Muscle layer of duodenum (tissue), 2 donors: ENCODE measurements at regions not wholly inside any gene's neighbourhood (a gene's known extent, or its start where the extent isn't known, plus 50 kb on each side); places are given as distances from the start of the nearest gene placed in this dataset.

Source experiments
- H3K27ac ChIP-seq: one replicate; pipeline ENCODE4 v1.7.0; 2013; ENCODE audit warnings: mild to moderate bottlenecking, low read length
- H3K27me3 ChIP-seq: one replicate; pipeline ENCODE4 v1.7.0; 2013; ENCODE audit warnings: low read depth, mild to moderate bottlenecking, control low read depth, low read length
- H3K36me3 ChIP-seq, 2 donors: one replicate each; pipeline ENCODE4 v1.7.0; 2013; ENCODE audit warnings: low read length in 2 of 2, control low read depth in 1 of 2, mild to moderate bottlenecking in 1 of 2; ENCODE audit not compliant: insufficient read depth in 2 of 2, control insufficient read depth in 1 of 2
- H3K4me1 ChIP-seq, 2 donors: one replicate each; pipeline ENCODE4 v1.7.0; 2013; ENCODE audit warnings: low read length in 2 of 2, mild to moderate bottlenecking in 2 of 2, control low read depth in 1 of 2, moderate library complexity in 1 of 2; ENCODE audit not compliant: insufficient read depth in 2 of 2, control insufficient read depth in 1 of 2
- H3K4me3 ChIP-seq, 2 donors: one replicate each; pipeline ENCODE4 v1.7.0; 2013; ENCODE audit warnings: low read length in 2 of 2, low read depth in 1 of 2, mild to moderate bottlenecking in 1 of 2
- H3K9me3 ChIP-seq, 2 donors: one replicate each; pipeline ENCODE4 v1.7.0; 2013; ENCODE audit warnings: low read length in 2 of 2, control low read depth in 1 of 2, mild to moderate bottlenecking in 1 of 2; ENCODE audit not compliant: control insufficient read depth in 1 of 2
- donor health status: healthy.

- H3K4me1 ChIP-seq: peaks cover 0 to 6% of the 10 kb centered on the region in 2 donors
- H3K4me3 ChIP-seq: no peak overlapping the region
- no peaks in the 10 kb centered on the region for H3K36me3 ChIP-seq
- H3K27ac ChIP-seq: peak overlapping the region; percentile 21
- no peaks in the 10 kb centered on the region for H3K9me3 ChIP-seq
- H3K27me3 ChIP-seq: no peaks in the 10 kb centered on the region
Observed at GRCh38 chr13:73248711-73249580, 190.1 kb downstream of the KLF5 start.

DNA sequence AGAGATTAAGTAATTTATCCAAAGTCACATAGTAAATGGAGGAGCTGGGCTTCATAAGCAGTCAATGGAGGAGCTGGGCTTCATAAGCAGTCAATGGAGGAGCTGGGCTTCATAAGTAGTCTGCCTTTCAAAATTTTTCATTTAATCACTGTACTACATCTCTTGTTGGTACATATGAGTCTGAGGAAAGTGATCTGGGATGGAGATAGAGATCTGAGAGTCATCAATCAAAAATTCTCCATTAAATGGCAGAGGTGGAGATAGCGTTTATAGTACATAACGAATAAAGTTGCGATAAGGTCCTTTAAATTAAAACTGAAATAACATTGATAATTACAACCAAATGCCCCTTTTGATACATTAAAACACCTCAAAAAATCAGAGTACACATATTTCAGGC lies 189.3 kb downstream of the KLF5 start:
- no peak overlapping the region for H3K4me3 ChIP-seq
- no peaks in the 10 kb centered on the region for H3K27me3 ChIP-seq
- no peaks in the 10 kb centered on the region for H3K36me3 ChIP-seq
- no peak overlapping the region for H3K27ac ChIP-seq
- H3K9me3 ChIP-seq: no peaks in the 10 kb centered on the region
- peaks cover 0 to 6% of the 10 kb centered on the region in 2 donors for H3K4me1 ChIP-seq

DNA sequence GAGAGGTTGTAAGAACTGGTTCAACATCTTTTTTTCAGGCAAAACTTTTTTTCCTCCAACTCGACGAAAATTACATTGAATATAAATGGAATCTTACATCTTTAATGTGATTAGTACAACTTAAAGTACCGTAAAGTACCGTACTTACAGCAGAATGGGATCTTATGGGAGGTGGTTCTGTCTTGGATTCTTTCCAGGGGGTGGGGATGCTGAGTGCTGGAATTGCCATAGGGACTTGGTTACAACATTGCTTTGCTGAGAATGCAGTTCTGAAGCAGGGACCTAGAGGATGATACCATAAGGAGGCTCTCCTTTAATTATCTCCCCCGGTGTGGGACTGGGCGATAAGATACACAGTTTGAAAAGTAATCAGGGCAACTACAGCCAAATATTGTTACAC lies 186.4 kb downstream of the KLF5 start:
- Histone ChIP-seq H3K4me3 (no peak overlapping the region), H3K36me3 (no peaks in the 10 kb centered on the region), H3K9me3 (no peaks in the 10 kb centered on the region), H3K4me1 (peaks cover 0 to 6% of the 10 kb centered on the region in 2 donors), H3K27me3 (no peaks in the 10 kb centered on the region), H3K27ac (no peak overlapping the region)

- H3K9me3 ChIP-seq: no peaks in the 10 kb centered on the region
- H3K27ac ChIP-seq: no peak overlapping the region
- peaks cover 0 to 6% of the 10 kb centered on the region in 2 donors for H3K4me1 ChIP-seq
- H3K36me3 ChIP-seq: no peaks in the 10 kb centered on the region
- H3K27me3 ChIP-seq: no peaks in the 10 kb centered on the region
- no peak overlapping the region for H3K4me3 ChIP-seq
Observed at GRCh38 chr13:73244467-73244866, 185.7 kb downstream of the KLF5 start.

- Histone ChIP-seq H3K27ac (no peak overlapping the region), H3K27me3 (no peaks in the 10 kb centered on the region), H3K36me3 (no peaks in the 10 kb centered on the region), H3K9me3 (no peaks in the 10 kb centered on the region), H3K4me1 (no peaks in the 10 kb centered on the region), H3K4me3 (no peak overlapping the region)
Observed at GRCh38 chr13:73242515-73243015, 183.8 kb downstream of the KLF5 start.

DNA sequence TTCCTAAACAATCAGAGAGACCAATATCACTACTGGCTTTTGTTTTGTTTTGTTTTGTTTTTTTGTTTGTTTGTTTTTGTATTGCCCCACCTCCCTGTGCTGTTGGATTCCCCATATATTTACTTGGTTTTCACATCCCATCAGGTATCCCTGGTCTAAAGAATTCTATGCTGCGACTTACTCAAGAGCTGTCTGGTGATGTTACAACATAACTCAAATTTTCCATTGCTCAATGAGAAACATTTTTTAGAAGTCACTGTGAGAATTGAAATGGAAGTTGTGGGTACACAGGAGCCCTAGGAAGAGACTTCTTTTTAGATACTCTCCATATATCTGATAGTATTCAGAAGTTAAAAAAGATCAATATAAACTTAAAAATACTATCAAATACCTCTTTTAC lies 181.4 kb downstream of the KLF5 start:
- no peaks in the 10 kb centered on the region for H3K9me3 ChIP-seq
- no peaks in the 10 kb centered on the region for H3K4me1 ChIP-seq
- H3K27me3 ChIP-seq: no peaks in the 10 kb centered on the region
- no peak overlapping the region for H3K4me3 ChIP-seq
- no peak overlapping the region for H3K27ac ChIP-seq
- no peaks in the 10 kb centered on the region for H3K36me3 ChIP-seq

GRCh38 chr13:73235385-73235784 lies 176.6 kb downstream of the KLF5 start:
- H3K4me3 ChIP-seq: no peak overlapping the region
- no peaks in the 10 kb centered on the region for H3K27me3 ChIP-seq
- H3K27ac ChIP-seq: no peak overlapping the region
- no peaks in the 10 kb centered on the region for H3K9me3 ChIP-seq
- no peaks in the 10 kb centered on the region for H3K36me3 ChIP-seq
- no peaks in the 10 kb centered on the region for H3K4me1 ChIP-seq

DNA sequence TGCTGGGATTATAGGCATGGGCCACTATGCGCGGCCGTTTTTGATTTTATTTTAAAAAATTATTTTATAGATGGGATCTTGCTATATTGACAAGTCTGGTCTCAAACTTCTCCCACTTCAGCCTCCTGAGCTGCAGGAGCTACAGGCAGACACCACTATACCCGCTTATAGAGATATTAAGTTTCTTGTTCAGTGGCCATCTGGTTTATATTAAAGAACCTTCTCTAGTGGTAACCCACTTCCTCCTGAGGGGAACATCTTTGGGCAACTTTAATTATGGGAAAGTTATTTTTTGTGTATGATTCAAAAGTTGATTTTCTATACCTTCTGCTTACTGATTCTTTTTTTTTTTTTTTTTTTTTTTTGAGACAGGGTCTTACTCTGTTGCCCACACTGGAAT lies 172.7 kb downstream of the KLF5 start:
- H3K4me1 ChIP-seq: peaks cover 0 to 3% of the 10 kb centered on the region in 2 donors
- no peak overlapping the region for H3K27ac ChIP-seq
- H3K27me3 ChIP-seq: no peaks in the 10 kb centered on the region
- H3K4me3 ChIP-seq: no peak overlapping the region
- H3K36me3 ChIP-seq: no peaks in the 10 kb centered on the region
- H3K9me3 ChIP-seq: no peaks in the 10 kb centered on the region

DNA sequence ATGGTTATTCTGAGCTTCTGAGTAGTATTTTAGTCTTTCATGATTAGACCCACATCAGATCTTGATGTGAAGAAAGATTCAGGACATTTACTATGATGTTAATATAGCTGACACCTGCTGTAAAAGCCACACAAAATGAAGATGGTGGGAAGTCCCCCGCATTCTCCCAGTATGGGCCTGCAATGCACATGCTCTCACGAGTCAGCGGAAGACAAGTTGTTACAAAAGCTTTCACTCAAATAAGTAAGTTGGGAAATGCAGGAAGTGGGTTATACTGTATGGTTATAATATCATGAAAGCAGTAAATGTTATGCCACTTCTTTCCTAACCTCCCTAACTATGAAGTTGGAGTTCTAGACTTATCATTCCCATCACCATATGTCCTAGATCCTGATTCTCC lies 171.9 kb downstream of the KLF5 start:
- H3K27ac ChIP-seq: no peak overlapping the region
- H3K4me1 ChIP-seq: peaks cover 0 to 3% of the 10 kb centered on the region in 2 donors
- H3K4me3 ChIP-seq: no peak overlapping the region
- H3K36me3 ChIP-seq: no peaks in the 10 kb centered on the region
- H3K9me3 ChIP-seq: no peaks in the 10 kb centered on the region
- H3K27me3 ChIP-seq: no peaks in the 10 kb centered on the region

GRCh38 chr13:73228546-73228945 lies 169.7 kb downstream of the KLF5 start:
- H3K27me3 ChIP-seq: no peaks in the 10 kb centered on the region
- no peaks in the 10 kb centered on the region for H3K9me3 ChIP-seq
- no peaks in the 10 kb centered on the region for H3K36me3 ChIP-seq
- no peak overlapping the region for H3K27ac ChIP-seq
- peaks cover 0 to 3% of the 10 kb centered on the region in 2 donors for H3K4me1 ChIP-seq
- H3K4me3 ChIP-seq: no peak overlapping the region

GRCh38 chr13:73225990-73226389 lies 167.2 kb downstream of the KLF5 start:
- Histone ChIP-seq H3K4me3 (no peak overlapping the region), H3K27ac (no peak overlapping the region), H3K9me3 (no peaks in the 10 kb centered on the region), H3K27me3 (no peaks in the 10 kb centered on the region), H3K36me3 (no peaks in the 10 kb centered on the region), H3K4me1 (peaks cover 0 to 3% of the 10 kb centered on the region in 2 donors)

DNA sequence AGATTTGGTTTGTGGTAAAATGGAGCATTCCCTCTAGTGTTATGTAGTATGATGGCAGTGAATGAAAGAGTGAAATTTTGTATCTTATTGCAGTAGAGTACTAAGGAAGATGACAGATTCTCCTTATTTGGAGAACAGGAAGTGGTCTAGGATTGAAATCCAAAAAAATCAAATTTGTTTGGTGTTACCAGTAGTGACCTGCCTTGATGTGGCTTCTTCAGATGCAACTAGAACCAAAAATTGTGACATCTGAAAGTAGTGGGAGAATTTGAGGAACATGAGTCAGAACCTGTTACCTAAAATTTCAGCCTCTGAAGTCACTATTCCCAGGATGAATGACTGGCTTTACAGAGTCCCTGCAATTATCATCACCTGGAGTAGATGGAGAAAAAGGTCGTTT lies 165.9 kb downstream of the KLF5 start:
- Histone ChIP-seq H3K27me3 (no peaks in the 10 kb centered on the region), H3K4me3 (no peak overlapping the region), H3K27ac (no peak overlapping the region), H3K36me3 (no peaks in the 10 kb centered on the region), H3K9me3 (no peaks in the 10 kb centered on the region), H3K4me1 (peaks cover 0 to 3% of the 10 kb centered on the region in 2 donors)
